HCT116 (cell line): ENCODE measurements at regions not wholly inside any gene's neighbourhood (a gene's known extent, or its start where the extent isn't known, plus 50 kb on each side); places are given as distances from the start of the nearest gene placed in this dataset.

Source experiments
- ATAC-seq: fragments of 200-7000 bp; cut with Tn5 transposase; 2 replicates; pipeline ENCODE4 v1.9.1; 2020; ENCODE audit warnings: mild to moderate bottlenecking, moderate library complexity
- BruUV-seq: library from RNA; stranded (reverse); fragments of 400-500 nt; replicated peaks from 2 replicates; lab custom pipeline; 2021; lab: Mats Ljungman, UMichigan
- CTCF ChIA-PET: fragments of 300-600 bp; sonication (Branson Sonifier 250); formaldehyde crosslinking; loops from one replicate; lab custom pipeline; 2021; ENCODE audit warnings: antibody characterized with exemption; lab: Charles Lee
- POLR2A ChIA-PET: fragments of 300-600, 350-600 bp; sonication (Branson Sonifier 250); formaldehyde crosslinking; loops from one replicate; lab custom pipeline; 2021; ENCODE audit warnings: antibody characterized with exemption; lab: Charles Lee
- RAD21 ChIA-PET, 2 experiments: fragments of 300-600 bp; sonication (Branson Sonifier 250); formaldehyde crosslinking; loops; one replicate each; lab custom pipeline; 2023; ENCODE audit warnings: low total read pairs in 2 of 2; ENCODE audit not compliant: uncharacterized antibody in 2 of 2, unreplicated experiment in 2 of 2, low non-redundant PET in 1 of 2; lab: Charles Lee
- DNase-seq: peaks from one replicate; pipeline ENCODE4 v3.0.0-alpha.2; 2010; ENCODE audit warnings: low read depth, low spot score
- H2AFZ ChIP-seq: fragments of 200-600 bp; shearing (Covaris generic), sonication (generic); 2 replicates; pipeline ENCODE4 v1.6.1; 2017; ENCODE audit warnings: low read depth, mixed run types, mixed read lengths, antibody characterized with exemption, low read length; ENCODE audit not compliant: poor library complexity, severe bottlenecking
- H3K27ac ChIP-seq: 2 replicates; pipeline ENCODE4 v1.5.1; 2012; ENCODE audit warnings: low read depth, low read length
- H3K27me3 ChIP-seq: fragments of 200-600 bp; sonication (generic); 2 replicates; pipeline ENCODE4 v1.6.1; 2016; ENCODE audit warnings: mixed run types, low read length, mixed read lengths; ENCODE audit not compliant: insufficient read depth
- H3K36me3 ChIP-seq, 2 experiments: fragments of 200-500 bp in 1 of 2; fragments of 200-600 bp in 1 of 2; sonication (Bioruptor generic) in 1 of 2; sonication (generic) in 1 of 2; 2 replicates each; pipeline versions ENCODE4 v1.5.1 to v1.6.1; 2014 to 2016; ENCODE audit warnings: low read length in 2 of 2, inconsistent platforms in 1 of 2, mixed read lengths in 1 of 2, mixed run types in 1 of 2; ENCODE audit not compliant: insufficient read depth in 2 of 2, control insufficient read depth in 1 of 2
- H3K4me1 ChIP-seq, 2 experiments: fragments of 200-600 bp in 1 of 2; sonication (generic) in 1 of 2; 2 replicates each; pipeline versions ENCODE4 v1.5.1 to v1.6.1; 2012 to 2017; ENCODE audit warnings: low read length in 2 of 2, inconsistent platforms in 1 of 2, mild to moderate bottlenecking in 1 of 2, mixed read lengths in 1 of 2, mixed run types in 1 of 2, moderate library complexity in 1 of 2; ENCODE audit not compliant: insufficient read depth in 2 of 2, control insufficient read depth in 1 of 2
- H3K4me2 ChIP-seq: fragments of 200-600 bp; sonication (generic); 2 replicates; pipeline ENCODE4 v1.6.1; 2017; ENCODE audit warnings: mixed run types, low read length, mixed read lengths
- H3K4me3 ChIP-seq, 2 experiments: fragments of 200-600 bp in 1 of 2; sonication (generic) in 1 of 2; replicated peaks in 1 of 2; 2 replicates each; pipeline ENCODE4 v1.5.1; 2011 to 2016; ENCODE audit warnings: low read length in 2 of 2, control low read depth in 1 of 2, low read depth in 1 of 2, mild to moderate bottlenecking in 1 of 2, mixed read lengths in 1 of 2, mixed run types in 1 of 2
- H3K79me2 ChIP-seq: fragments of 200-600 bp; sonication (generic); 2 replicates; pipeline ENCODE4 v1.6.1; 2017; ENCODE audit warnings: mild to moderate bottlenecking, mixed run types, low read length, moderate library complexity, mixed read lengths; ENCODE audit not compliant: insufficient read depth
- H3K9ac ChIP-seq: fragments of 200-600 bp; sonication (generic); 2 replicates; pipeline ENCODE4 v1.6.1; 2016; ENCODE audit warnings: low read length, mixed read lengths
- H3K9me2 ChIP-seq: fragments of 200-600 bp; sonication (generic), shearing (Covaris generic); 2 replicates; pipeline ENCODE4 v1.6.1; 2017; ENCODE audit warnings: mixed run types, mild to moderate bottlenecking, moderate library complexity; ENCODE audit not compliant: insufficient read depth
- H3K9me3 ChIP-seq, 2 experiments: fragments of 200-500 bp in 1 of 2; fragments of 200-600 bp in 1 of 2; sonication (Bioruptor generic) in 1 of 2; sonication (generic) in 1 of 2; 2 replicates each; pipeline ENCODE4 v1.6.1; 2014 to 2017; ENCODE audit warnings: low read length in 2 of 2, mixed read lengths in 2 of 2, inconsistent platforms in 1 of 2, low read depth in 1 of 2, mild to moderate bottlenecking in 1 of 2, mixed run types in 1 of 2, moderate library complexity in 1 of 2; ENCODE audit not compliant: control insufficient read depth in 1 of 2, insufficient read depth in 1 of 2
- H4K20me1 ChIP-seq: fragments of 200-600 bp; sonication (generic), shearing (Covaris generic); 2 replicates; pipeline ENCODE4 v1.6.1; 2017; ENCODE audit warnings: mixed run types, mild to moderate bottlenecking, moderate library complexity; ENCODE audit not compliant: insufficient read depth
- ATF3 ChIP-seq: IDR thresholded peaks from 2 replicates; pipeline ENCODE4 v1.6.1; 2012
- CTCF ChIP-seq, 3 experiments: fragments of 200-600 bp in 1 of 3; sonication (generic) in 1 of 3; IDR thresholded peaks in 2 of 3; conservative IDR thresholded peaks in 1 of 3; 2 replicates each; pipeline ENCODE4 v1.5.1; 2012 to 2017; ENCODE audit warnings: low read depth in 2 of 3, low read length in 2 of 3, antibody characterized with exemption in 1 of 3, borderline replicate concordance in 1 of 3, control low read depth in 1 of 3, mild to moderate bottlenecking in 1 of 3, mixed read lengths in 1 of 3, mixed run types in 1 of 3, moderate library complexity in 1 of 3; ENCODE audit not compliant: insufficient read depth in 1 of 3
- EGR1 ChIP-seq: IDR thresholded peaks from 2 replicates; pipeline ENCODE4 v1.6.1; 2012; ENCODE audit warnings: low read depth
- ELF1 ChIP-seq: IDR thresholded peaks from 2 replicates; pipeline ENCODE4 v1.6.1; 2012; ENCODE audit warnings: low read depth, borderline replicate concordance
- EZH2 ChIP-seq: fragments of 200-600 bp; sonication (generic); IDR thresholded peaks from 2 replicates; pipeline ENCODE4 v1.6.1; 2017; ENCODE audit warnings: antibody characterized with exemption, mixed run types
- EZH2phosphoT487 ChIP-seq: fragments of 200-600 bp; IDR thresholded peaks from 2 replicates; pipeline ENCODE4 v1.6.1; 2018; ENCODE audit warnings: antibody characterized with exemption, borderline replicate concordance
- JUND ChIP-seq: IDR thresholded peaks from 2 replicates; pipeline ENCODE4 v1.6.1; 2012
- POLR2A ChIP-seq: IDR thresholded peaks from 2 replicates; pipeline ENCODE4 v1.7.0; 2011; ENCODE audit warnings: borderline replicate concordance; ENCODE audit not compliant: insufficient read depth, insufficient read length; ENCODE audit errors: extremely low read depth
- POLR2AphosphoS5 ChIP-seq: IDR thresholded peaks from 2 replicates; pipeline ENCODE4 v1.6.1; 2011; ENCODE audit warnings: mild to moderate bottlenecking, low read depth, low read length, moderate library complexity
- RAD21 ChIP-seq: IDR thresholded peaks from 2 replicates; pipeline ENCODE4 v1.6.1; 2012; ENCODE audit warnings: low read depth, mild to moderate bottlenecking
- REST ChIP-seq: IDR thresholded peaks from 2 replicates; pipeline ENCODE4 v1.6.1; 2012; ENCODE audit warnings: low read depth
- SIN3A ChIP-seq: IDR thresholded peaks from 2 replicates; pipeline ENCODE4 v1.6.1; 2012; ENCODE audit warnings: low read depth
- SRF ChIP-seq: IDR thresholded peaks from 2 replicates; pipeline ENCODE4 v1.6.1; 2012; ENCODE audit warnings: low read depth
- ZBTB33 ChIP-seq: IDR thresholded peaks from 2 replicates; pipeline ENCODE4 v1.6.1; 2011; ENCODE audit warnings: mild to moderate bottlenecking, low read length, moderate library complexity; ENCODE audit not compliant: insufficient replicate concordance; ENCODE audit errors: extremely low read depth
- ZFX ChIP-seq: fragments of 450-650 bp; IDR thresholded peaks from 2 replicates; pipeline ENCODE4 v1.6.1; 2017
- intact Hi-C: fragments of 100-400 bp; cut with micrococcal nuclease; formaldehyde crosslinking; loops from 2 replicates; pipeline ENCODE4 v1.10.0; 2022

GRCh38 chr2:57934659-57935058 is 111.9 kb upstream of the VRK2 start:
- no peaks in the 10 kb centered on the region for H4K20me1 ChIP-seq
- H3K9ac ChIP-seq: no peak overlapping the region
- no peaks in the 10 kb centered on the region for H3K36me3 ChIP-seq
- H3K27ac ChIP-seq: no peak overlapping the region
- intact Hi-C loops: no loop called here
- no peaks in the 10 kb centered on the region for H3K4me1 ChIP-seq
- peaks cover 0 to 10% of the 10 kb centered on the region in 2 experiments; a peak in 1 of 4 replicates for H3K9me3 ChIP-seq
- no peak overlapping the region for H2AFZ ChIP-seq
- no peaks in the 10 kb centered on the region for H3K79me2 ChIP-seq
- no peak for ATAC-seq
- no TSS peak for BruUV-seq
- no peaks in the 10 kb centered on the region for H3K9me2 ChIP-seq
- RAD21 ChIA-PET: no interaction called here
- H3K27me3 ChIP-seq: no peaks in the 10 kb centered on the region
- TF ChIP-seq ELF1 (no peak), CTCF (IDR thresholded peaks at IDR 0.05 in 2 of 3, conservative IDR thresholded peaks at IDR 0.05 in 1 of 3; ENCODE audit: borderline replicate concordance in 1 of 3, insufficient read depth in 1 of 3, low read depth in 2 of 3, low read length in 2 of 3) (no peak), POLR2AphosphoS5 (no peak), SIN3A (no peak), ZBTB33 (no peak), RAD21 (no peak), EZH2phosphoT487 (no peak), EZH2 (no peak), ATF3 (no peak), EGR1 (no peak), SRF (no peak), REST (no peak), JUND (no peak), POLR2A (no peak), ZFX (no peak)
- TF ChIP-seq, all 23 proteins: peak for 0
- H3K4me2 ChIP-seq: no peak overlapping the region
- POLR2A ChIA-PET: no interaction called here
- no peak overlapping the region for H3K4me3 ChIP-seq
- CTCF ChIA-PET: no interaction called here
- DNase-seq: no peak
